LNCAP (cell line): ENCODE measurements at regions not wholly inside any gene's neighbourhood (a gene's known extent, or its start where the extent isn't known, plus 50 kb on each side); places are given as distances from the start of the nearest gene placed in this dataset.

ENCODE experiments used
- TF ChIP-seq, protein P1 (sequence below): fragments of 450-650 bp; IDR thresholded peaks from 2 replicates; pipeline ENCODE4 v1.5.1; 2017; ENCODE audit warnings: mild to moderate bottlenecking

DNA sequence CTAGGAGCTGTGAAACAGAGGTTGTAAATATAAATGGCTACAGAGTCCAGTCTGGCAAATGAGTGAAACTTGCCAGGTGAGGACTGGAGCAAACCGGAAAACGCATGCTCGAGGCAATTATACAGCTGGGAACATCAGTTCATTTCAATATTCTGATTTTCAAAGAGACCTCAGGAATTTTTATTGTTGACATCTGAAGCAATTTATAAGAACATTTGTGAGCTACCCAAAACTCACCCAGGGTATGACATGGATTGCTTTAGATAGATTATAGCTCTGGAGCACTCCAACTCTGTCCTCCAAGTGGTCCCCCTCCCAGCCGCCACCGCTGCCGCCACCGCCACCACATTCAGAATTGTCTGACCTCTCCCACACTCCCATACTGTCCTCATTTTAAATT, 84.6 kb upstream of the GRAMD2B start:
- TF ChIP-seq, protein P1, sequence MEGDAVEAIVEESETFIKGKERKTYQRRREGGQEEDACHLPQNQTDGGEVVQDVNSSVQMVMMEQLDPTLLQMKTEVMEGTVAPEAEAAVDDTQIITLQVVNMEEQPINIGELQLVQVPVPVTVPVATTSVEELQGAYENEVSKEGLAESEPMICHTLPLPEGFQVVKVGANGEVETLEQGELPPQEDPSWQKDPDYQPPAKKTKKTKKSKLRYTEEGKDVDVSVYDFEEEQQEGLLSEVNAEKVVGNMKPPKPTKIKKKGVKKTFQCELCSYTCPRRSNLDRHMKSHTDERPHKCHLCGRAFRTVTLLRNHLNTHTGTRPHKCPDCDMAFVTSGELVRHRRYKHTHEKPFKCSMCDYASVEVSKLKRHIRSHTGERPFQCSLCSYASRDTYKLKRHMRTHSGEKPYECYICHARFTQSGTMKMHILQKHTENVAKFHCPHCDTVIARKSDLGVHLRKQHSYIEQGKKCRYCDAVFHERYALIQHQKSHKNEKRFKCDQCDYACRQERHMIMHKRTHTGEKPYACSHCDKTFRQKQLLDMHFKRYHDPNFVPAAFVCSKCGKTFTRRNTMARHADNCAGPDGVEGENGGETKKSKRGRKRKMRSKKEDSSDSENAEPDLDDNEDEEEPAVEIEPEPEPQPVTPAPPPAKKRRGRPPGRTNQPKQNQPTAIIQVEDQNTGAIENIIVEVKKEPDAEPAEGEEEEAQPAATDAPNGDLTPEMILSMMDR, result no peak

DNA sequence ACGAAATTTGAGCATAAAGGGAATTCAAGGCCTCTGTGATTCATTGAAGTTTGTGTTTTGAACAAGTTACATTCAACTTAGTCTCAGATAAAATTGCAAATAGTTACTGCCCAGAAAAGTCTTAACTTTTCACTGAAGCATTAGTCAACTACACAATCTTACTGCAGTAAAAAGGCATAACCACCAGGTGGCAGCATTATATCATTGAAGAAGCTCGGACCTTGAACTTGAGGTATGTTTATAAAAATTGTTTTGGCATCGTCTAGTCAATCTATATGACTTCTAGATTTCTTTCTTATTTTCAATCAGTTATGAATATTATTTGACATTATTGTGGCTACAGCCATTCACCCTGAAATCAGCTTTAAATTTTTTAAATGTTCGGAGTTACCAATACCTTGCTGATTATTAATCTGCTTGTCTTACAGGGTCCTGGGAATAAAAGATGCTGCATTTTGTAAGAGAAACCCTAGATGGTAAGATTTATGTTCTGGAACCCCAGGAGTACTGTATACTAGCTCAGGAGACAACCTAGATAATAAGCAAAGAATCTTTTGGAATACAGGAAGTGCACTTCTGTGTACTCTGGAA, 83.9 kb upstream of the GRAMD2B start:
- TF ChIP-seq, protein P1, result peak; percentile 85

DNA sequence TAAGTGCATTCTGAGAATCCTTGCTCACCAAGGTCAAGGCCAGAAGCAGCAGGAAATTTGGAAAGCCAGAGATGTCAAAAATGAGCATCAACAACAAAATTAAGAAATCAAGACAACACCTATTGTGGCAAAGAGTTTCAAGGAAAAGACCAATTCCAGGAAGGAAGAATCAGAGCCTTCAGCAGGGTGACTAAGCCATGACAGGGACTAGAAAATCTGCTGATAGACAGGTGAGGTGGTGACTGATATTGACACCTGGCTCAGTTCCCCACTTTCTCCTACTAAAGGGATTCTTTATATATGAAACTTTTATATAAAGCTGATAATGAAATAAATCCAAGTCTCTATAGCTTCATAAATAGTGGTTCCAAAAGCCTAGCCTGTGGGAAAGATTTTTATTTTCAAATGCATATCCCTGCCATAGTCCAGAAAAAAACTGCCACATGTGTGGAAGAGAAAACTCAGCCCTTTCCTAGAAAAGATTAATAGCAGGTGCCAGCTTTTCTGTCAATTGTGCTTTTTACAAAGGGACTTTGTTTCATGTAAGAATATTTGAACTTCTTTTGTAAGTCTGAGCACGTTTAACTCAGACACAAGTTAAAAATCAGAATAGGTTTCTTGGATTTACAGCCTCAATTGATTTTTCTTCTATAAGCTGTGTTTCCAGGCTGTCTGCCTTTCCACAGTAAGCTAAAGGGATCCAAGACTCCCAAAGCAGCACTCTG, 81.1 kb upstream of the GRAMD2B start:
- TF ChIP-seq, protein P1, result no peak

DNA sequence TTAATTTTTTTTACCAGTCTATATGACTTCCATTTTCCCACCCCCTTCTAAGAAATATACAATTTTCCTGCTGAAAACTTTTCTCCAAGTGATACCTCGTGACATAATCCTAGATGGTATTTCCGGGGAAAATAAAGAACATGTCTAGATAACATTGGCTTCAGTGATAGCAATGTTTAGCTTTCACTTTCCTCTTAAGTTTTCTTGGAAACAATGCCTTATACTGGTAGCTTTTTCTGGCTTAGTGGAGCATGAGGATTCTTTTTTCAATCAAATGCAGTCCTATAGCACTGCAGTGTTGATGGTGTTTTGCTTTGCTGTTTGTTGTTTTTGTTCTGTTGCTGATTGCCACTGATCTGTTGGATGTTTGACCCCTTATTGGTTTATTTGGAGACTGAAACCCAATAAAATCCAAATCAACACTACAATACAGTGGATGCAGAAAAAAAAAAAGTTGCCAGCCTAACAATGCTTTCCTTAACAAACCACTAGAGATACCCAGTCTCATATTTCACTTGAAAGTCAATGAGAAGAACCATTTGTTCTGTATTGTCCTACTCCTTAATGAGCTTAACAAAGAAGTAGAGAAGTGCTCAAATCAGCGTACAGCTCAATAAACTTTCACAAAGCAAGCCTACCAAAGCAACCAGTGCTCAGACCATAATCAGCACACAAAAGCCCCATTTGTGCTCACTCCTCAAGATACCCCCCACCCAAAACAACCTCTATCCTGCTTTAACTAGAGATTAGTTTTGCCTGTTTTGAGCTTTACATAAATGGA, 74.2 kb upstream of the GRAMD2B start:
- TF ChIP-seq, protein P1, result no peak

DNA sequence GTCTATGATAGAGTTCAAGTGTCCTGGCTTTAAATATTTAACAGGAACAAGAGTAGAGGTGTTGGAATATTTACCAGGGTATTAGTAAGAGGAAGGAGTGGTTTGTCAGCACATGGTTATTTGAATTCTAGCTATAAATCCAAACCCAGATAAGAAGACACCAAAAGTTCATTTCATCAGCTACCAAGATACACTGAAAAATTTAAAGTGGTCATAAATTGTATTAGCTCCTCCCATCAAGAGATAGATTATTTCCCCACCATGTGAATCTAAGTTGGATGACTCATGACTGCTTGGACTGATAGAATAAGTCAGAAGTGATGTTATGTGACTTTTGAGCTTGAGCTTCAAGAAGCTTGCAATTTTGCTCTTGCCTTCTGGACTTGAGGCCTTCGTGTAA, 72.1 kb upstream of the GRAMD2B start:
- TF ChIP-seq, protein P1, result no peak

DNA sequence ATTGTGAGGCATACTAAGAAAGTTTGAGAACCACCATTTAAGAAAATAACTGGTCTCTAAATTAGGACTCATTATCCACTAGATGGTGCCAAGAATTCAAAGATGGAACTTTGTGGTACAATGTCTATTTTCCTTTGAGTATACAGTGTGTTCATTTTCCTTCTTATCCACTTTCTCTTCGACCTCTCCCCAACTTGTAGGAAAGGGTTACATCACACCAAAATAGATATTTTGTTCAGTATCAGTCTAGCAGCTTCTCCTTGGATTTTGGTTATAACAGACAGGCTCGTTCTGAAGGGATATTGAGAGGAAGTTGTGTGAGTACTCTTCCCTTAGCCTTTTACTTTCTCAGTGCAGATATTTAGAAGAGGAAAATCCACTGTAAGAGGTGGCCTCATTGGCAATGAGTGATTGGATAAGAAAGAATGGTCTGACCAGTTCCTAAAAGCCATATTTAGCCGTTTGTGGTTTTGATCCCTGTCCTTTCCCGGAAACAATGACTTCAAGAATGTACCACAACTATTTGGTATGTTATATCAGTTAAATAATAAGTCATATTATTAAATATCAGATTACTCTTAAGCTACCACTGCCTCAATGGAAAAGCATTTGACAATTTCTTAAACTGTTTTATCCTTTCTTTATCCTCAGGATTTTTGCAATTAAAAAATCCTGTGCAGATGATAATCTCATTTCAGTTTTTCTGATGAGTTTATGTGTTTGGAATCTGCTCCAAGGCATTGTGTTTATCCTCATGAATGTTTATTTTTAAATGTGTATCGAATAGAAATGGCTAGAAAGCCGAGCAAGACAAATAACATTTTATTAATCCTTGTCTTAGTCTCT, 69.0 kb upstream of the GRAMD2B start:
- TF ChIP-seq, protein P1, result peak; percentile 65
